Adrenal gland (tissue), 9 donors: ENCODE measurements at regions not wholly inside any gene's neighbourhood (a gene's known extent, or its start where the extent isn't known, plus 50 kb on each side); places are given as distances from the start of the nearest gene placed in this dataset.
"Not testable (repeated sequence)": the region's sequence is repeated elsewhere in the genome, so short reads cannot be mapped to it uniquely, and the experiment has no call there.

ENCODE experiments used
- DNase-seq, 7 donors: peaks; one replicate each; pipeline ENCODE4 v3.0.0-alpha.2; 2019 to 2020
- H3K27ac ChIP-seq, 5 donors: fragments of 200-600 bp; sonication (generic) in 4 of 5; 1 replicate in 3 of 5; 2 replicates in 2 of 5; pipeline versions ENCODE4 v1.5.1 to v1.8.0; 2016 to 2020; ENCODE audit warnings: mild to moderate bottlenecking in 1 of 5
- H3K27me3 ChIP-seq: fragments of 200-600 bp; 2 replicates; pipeline ENCODE4 v1.8.0; 2021
- H3K36me3 ChIP-seq, 2 donors: fragments of 200-600 bp; replicated peaks in 1 of 2; 1 replicate in 1 of 2; 2 replicates in 1 of 2; pipeline versions ENCODE4 v1.5.1 to v1.8.0; 2018 to 2022
- H3K4me1 ChIP-seq, 2 donors: fragments of 200-600 bp; replicated peaks in 1 of 2; 1 replicate in 1 of 2; 2 replicates in 1 of 2; pipeline versions ENCODE4 v1.5.1 to v1.8.0; 2018 to 2021
- H3K4me3 ChIP-seq, 4 donors: fragments of 200-600 bp; sonication (generic) in 3 of 4; one replicate each; pipeline ENCODE4 v1.5.1; 2016 to 2018
- H3K9me3 ChIP-seq, 3 donors: fragments of 200-600 bp; sonication (generic) in 1 of 3; replicated peaks in 1 of 3; 1 replicate in 2 of 3; 2 replicates in 1 of 3; pipeline versions ENCODE4 v1.5.1 to v1.8.0; 2016 to 2021
- POLR2A ChIP-seq, 2 donors: fragments of 450-650 bp; IDR thresholded peaks; one replicate each; pipeline ENCODE4 v1.6.1; 2017; ENCODE audit warnings: antibody characterized with exemption in 2 of 2, mild to moderate bottlenecking in 2 of 2, moderate library complexity in 1 of 2
- WGBS, 4 donors: extraction: QIAGEN DNeasy Blood & Tissue Kit in 2 of 4; methylation state at CpG; one replicate each; pipeline versions ENCODE4 v1.1.5 to v1.1.7; 2013 to 2017; 5-methylcytosine and 5-hydroxymethylcytosine counted together
- intact Hi-C, 2 donors: fragments of 100-400 bp; cut with DNase I; formaldehyde crosslinking; loops; one replicate each; pipeline versions ENCODE4 v1.14.1 to v1.15.0; 2022 to 2023
- TF ChIP-seq, protein P1 (sequence below), 6 experiments: fragments of 450-650 bp in 4 of 6; fragments of 200-600 bp in 2 of 6; sonication (generic) in 1 of 6; IDR thresholded peaks; 1 replicate in 5 of 6; 2 replicates in 1 of 6; pipeline versions ENCODE4 v1.5.1 to v1.8.0; 2016 to 2021; ENCODE audit warnings: antibody characterized with exemption in 6 of 6, mild to moderate bottlenecking in 2 of 6, moderate library complexity in 1 of 6
- donor health status: healthy with polysubstance abuse.
- donor health status: Bipolar disorder and iron deficiency.
- donor health status: DM: yes; HTN: yes; CAD: no.
- donor health status: DM: no; HTN: no; CAD: no.
- donor health status: DM: no; HTN: no; CAD: no.

DNA sequence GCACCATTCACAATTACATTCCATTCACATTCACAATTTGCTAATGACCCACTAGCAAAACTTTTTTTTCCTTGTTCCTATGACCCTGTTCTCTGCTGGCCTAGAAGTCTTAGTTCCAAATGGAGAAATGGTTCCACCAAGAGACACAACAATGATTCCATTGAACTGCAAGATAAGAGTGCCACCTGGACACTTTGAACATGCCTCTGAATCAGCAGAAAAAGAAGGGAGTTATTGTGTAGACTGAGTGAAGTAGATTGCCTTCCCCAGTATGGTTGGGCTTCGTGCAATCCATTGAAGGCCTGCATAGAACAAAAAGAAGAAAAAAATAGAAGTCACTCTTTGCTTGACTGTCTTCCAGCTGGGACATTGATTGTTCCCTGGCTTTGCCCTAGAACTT, 133.8 kb upstream of the PMCH start:
- Histone ChIP-seq H3K27me3 (no peaks in the 10 kb centered on the region), H3K4me1 (no peaks in the 10 kb centered on the region), H3K36me3 (no peaks in the 10 kb centered on the region), H3K9me3 (no peaks in the 10 kb centered on the region), H3K4me3 (no peak overlapping the region), H3K27ac (no peak overlapping the region)
- 50 to 76% (median 58%) methylated on average over 1 of the region's 1 CpG for WGBS, 4 donors
- no peak for DNase-seq
- TF ChIP-seq POLR2A (IDR thresholded peaks at IDR 0.05) = no peak
- TF ChIP-seq, protein P1, sequence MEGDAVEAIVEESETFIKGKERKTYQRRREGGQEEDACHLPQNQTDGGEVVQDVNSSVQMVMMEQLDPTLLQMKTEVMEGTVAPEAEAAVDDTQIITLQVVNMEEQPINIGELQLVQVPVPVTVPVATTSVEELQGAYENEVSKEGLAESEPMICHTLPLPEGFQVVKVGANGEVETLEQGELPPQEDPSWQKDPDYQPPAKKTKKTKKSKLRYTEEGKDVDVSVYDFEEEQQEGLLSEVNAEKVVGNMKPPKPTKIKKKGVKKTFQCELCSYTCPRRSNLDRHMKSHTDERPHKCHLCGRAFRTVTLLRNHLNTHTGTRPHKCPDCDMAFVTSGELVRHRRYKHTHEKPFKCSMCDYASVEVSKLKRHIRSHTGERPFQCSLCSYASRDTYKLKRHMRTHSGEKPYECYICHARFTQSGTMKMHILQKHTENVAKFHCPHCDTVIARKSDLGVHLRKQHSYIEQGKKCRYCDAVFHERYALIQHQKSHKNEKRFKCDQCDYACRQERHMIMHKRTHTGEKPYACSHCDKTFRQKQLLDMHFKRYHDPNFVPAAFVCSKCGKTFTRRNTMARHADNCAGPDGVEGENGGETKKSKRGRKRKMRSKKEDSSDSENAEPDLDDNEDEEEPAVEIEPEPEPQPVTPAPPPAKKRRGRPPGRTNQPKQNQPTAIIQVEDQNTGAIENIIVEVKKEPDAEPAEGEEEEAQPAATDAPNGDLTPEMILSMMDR (IDR thresholded peaks at IDR 0.05) = no peak
- intact Hi-C loops = no loop called here

DNA sequence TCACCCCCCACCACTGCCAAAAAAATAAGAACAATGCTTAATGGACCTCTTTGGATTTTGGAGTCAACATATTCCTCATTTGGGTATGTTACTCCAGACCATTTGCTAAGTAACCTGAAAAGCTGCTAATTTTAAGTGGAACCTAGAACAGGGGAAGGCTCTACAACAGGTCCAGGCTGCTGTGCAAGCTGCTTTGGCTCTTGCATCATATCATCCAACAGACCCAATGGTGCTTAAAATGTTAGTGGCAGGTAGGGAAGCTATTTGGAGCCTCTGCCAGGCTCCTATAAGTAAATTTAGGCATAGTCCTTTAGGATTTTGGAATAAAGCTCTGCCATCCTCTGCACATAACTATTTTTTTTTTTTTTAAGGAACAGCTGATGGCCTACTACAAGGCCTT, 132.2 kb upstream of the PMCH start:
- intact Hi-C loops = no loop called here
- H3K27ac ChIP-seq = no peak overlapping the region
- no peak overlapping the region for H3K4me3 ChIP-seq
- no peaks in the 10 kb centered on the region for H3K4me1 ChIP-seq
- DNase-seq = no peak
- TF ChIP-seq, protein P1 (IDR thresholded peaks at IDR 0.05) = no peak
- TF ChIP-seq POLR2A (IDR thresholded peaks at IDR 0.05) = no peak
- H3K9me3 ChIP-seq = no peaks in the 10 kb centered on the region
- no peaks in the 10 kb centered on the region for H3K36me3 ChIP-seq
- H3K27me3 ChIP-seq = no peaks in the 10 kb centered on the region

DNA sequence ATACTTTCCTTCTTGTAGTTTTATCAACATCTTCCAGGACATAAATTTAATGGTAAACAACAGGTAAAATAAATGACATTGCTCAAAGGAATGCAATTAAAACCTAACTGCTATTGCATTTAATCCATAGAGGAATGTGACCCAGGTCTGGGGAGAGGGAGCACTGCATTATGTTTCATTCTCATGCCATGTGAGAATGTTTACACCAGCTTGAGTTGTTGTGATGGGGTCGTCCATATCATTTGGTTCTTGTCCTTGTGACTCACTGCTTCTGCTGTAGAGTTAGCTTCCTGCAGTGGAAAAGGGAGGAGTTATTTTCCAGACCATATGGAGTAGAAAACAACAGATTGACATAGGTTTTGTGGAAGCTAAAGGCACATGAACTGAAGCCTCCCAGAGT, 129.3 kb upstream of the PMCH start:
- Histone ChIP-seq H3K4me3 (no peak overlapping the region), H3K36me3 (no peaks in the 10 kb centered on the region), H3K27ac (no peak overlapping the region), H3K4me1 (no peaks in the 10 kb centered on the region), H3K27me3 (no peaks in the 10 kb centered on the region), H3K9me3 (no peaks in the 10 kb centered on the region)
- intact Hi-C loops = no loop called here
- 10 to 24% (median 16%) methylated on average over 1 of the region's 1 CpG for WGBS, 4 donors
- no peak for DNase-seq
- TF ChIP-seq, protein P1 (IDR thresholded peaks at IDR 0.05) = no peak
- TF ChIP-seq POLR2A (IDR thresholded peaks at IDR 0.05) = no peak

DNA sequence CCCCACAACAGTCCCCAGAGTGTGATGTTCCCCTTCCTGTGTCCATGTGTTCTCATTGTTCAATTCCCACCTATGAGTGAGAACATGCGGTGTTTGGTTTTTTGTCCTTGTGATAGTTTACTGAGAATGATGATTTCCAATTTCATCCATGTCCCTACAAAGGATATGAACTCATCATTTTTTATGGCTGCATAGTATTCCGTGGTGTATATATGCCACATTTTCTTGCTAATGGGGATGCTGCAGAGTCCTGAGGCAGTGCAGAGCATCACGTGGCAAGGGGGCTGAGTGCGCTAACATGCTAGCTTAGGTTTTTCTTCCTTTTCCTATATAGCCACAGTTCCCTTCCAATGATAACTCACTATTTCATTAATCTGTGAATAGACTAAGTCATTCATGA, 127.5 kb upstream of the PMCH start:
- H3K4me3 ChIP-seq, H3K27ac ChIP-seq, H3K36me3 ChIP-seq, H3K4me1 ChIP-seq, intact Hi-C loops, DNase-seq, H3K9me3 ChIP-seq, H3K27me3 ChIP-seq: not testable (repeated sequence)
- WGBS, 4 donors = 74 to 86% (median 79%) methylated on average over 3 of the region's 4 CpGs

DNA sequence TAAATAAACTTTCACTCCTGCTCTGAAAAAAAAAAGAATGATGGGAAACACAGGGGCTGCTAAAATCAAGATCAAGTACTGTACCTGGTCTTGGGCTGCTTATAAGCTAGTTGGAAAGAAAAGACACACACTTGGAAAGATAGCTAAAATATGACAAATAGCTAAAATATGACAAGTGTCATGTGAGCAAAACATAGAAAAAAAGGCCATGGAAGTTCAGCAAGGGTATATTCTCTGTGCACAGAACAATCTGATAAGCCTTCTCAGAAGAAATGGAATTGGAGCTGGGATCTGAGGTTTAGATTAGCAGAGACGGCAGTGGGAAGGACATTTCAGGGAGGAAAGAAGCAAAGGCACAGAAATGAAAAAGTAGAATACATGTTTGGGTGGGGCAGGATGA, 126.2 kb upstream of the PMCH start:
- H3K27me3 ChIP-seq = no peaks in the 10 kb centered on the region
- H3K4me3 ChIP-seq = no peak overlapping the region
- H3K9me3 ChIP-seq = no peaks in the 10 kb centered on the region
- DNase-seq = no peak
- TF ChIP-seq, protein P1 (IDR thresholded peaks at IDR 0.05) = no peak
- TF ChIP-seq POLR2A (IDR thresholded peaks at IDR 0.05) = no peak
- no peak overlapping the region for H3K27ac ChIP-seq
- intact Hi-C loops = no loop called here
- no peaks in the 10 kb centered on the region for H3K4me1 ChIP-seq
- WGBS, 4 donors = 53 to 62% (median 58%) methylated on average over 1 of the region's 1 CpG
- no peaks in the 10 kb centered on the region for H3K36me3 ChIP-seq
